Lung (tissue), 11 donors: ENCODE measurements at regions not wholly inside any gene's neighbourhood (a gene's known extent, or its start where the extent isn't known, plus 50 kb on each side); places are given as distances from the start of the nearest gene placed in this dataset.

Experiments
- ATAC-seq: fragments of 200-7000 bp; cut with Tn5 transposase; one replicate; pipeline ENCODE4 v1.9.1; 2020; ENCODE audit warnings: moderate number of reproducible peaks; ENCODE audit not compliant: insufficient read depth, low FRiP score
- DNase-seq, 3 donors: peaks; one replicate each; pipeline ENCODE4 v3.0.0-alpha.2; 2013 to 2017
- H3K27ac ChIP-seq, 2 donors: one replicate each; pipeline ENCODE4 v1.5.1; 2013; ENCODE audit warnings: mild to moderate bottlenecking in 2 of 2, moderate library complexity in 2 of 2, control low read depth in 1 of 2, inconsistent platforms in 1 of 2, low read depth in 1 of 2, low read length in 1 of 2
- H3K27me3 ChIP-seq, 3 donors: one replicate each; pipeline ENCODE4 v1.5.1; 2013; ENCODE audit warnings: low read length in 2 of 3; ENCODE audit not compliant: control insufficient read depth in 3 of 3, insufficient read depth in 3 of 3
- H3K36me3 ChIP-seq, 4 donors: one replicate each; pipeline ENCODE4 v1.5.1; 2013; ENCODE audit warnings: low read length in 4 of 4, mild to moderate bottlenecking in 1 of 4, moderate library complexity in 1 of 4; ENCODE audit not compliant: control insufficient read depth in 4 of 4, insufficient read depth in 4 of 4
- H3K4me1 ChIP-seq, 5 donors: one replicate each; pipeline ENCODE4 v1.5.1; 2013; ENCODE audit warnings: low read length in 5 of 5, mild to moderate bottlenecking in 2 of 5, moderate library complexity in 1 of 5; ENCODE audit not compliant: control insufficient read depth in 5 of 5, insufficient read depth in 5 of 5
- H3K4me3 ChIP-seq: one replicate; pipeline ENCODE4 v1.5.1; 2013; ENCODE audit warnings: mild to moderate bottlenecking, control low read depth, moderate library complexity
- H3K9ac ChIP-seq, 2 donors: one replicate each; pipeline ENCODE4 v1.5.1; 2013; ENCODE audit warnings: low read length in 2 of 2, control low read depth in 1 of 2; ENCODE audit not compliant: insufficient read depth in 1 of 2
- H3K9me3 ChIP-seq, 4 donors: one replicate each; pipeline ENCODE4 v1.5.1; 2013; ENCODE audit warnings: low read length in 3 of 4, mild to moderate bottlenecking in 1 of 4, moderate library complexity in 1 of 4; ENCODE audit not compliant: control insufficient read depth in 4 of 4, insufficient read depth in 3 of 4
- CTCF ChIP-seq: IDR thresholded peaks from 2 replicates; pipeline ENCODE4 v1.5.1; 2012; ENCODE audit warnings: mild to moderate bottlenecking; ENCODE audit errors: control extremely low read depth, extremely low read depth
- WGBS, 2 donors: extraction: QIAGEN DNeasy Blood & Tissue Kit; methylation state at CpG; one replicate each; pipeline ENCODE4 v1.1.7; 2013; 5-methylcytosine and 5-hydroxymethylcytosine counted together
- donor health status: control.
- donor health status: control.
- donor health status: Bipolar disorder and iron deficiency.
- donor health status: healthy.
- donor health status: DM: yes; HTN: yes; CAD: no.

- Histone ChIP-seq H3K9ac (no peak overlapping the region), H3K4me1 (no peaks in the 10 kb centered on the region), H3K36me3 (no peaks in the 10 kb centered on the region), H3K4me3 (no peak overlapping the region), H3K9me3 (peaks cover 0 to 7% (median 4%) of the 10 kb centered on the region in 4 donors), H3K27me3 (no peaks in the 10 kb centered on the region), H3K27ac (no peak overlapping the region)
- no peak for DNase-seq
- TF ChIP-seq CTCF = no peak
- WGBS, 2 donors = 38 to 44% methylated on average over 1 of the region's 1 CpG
- no peak for ATAC-seq
Observed at GRCh38 chr6:153814136-153814535, 224.9 kb upstream of the OPRM1 start.

GRCh38 chr6:153804755-153805330 lies 234.2 kb upstream of the OPRM1 start:
- Histone ChIP-seq H3K4me3 (no peak overlapping the region), H3K9me3 (no peaks in the 10 kb centered on the region), H3K36me3 (no peaks in the 10 kb centered on the region), H3K9ac (no peak overlapping the region), H3K27me3 (no peaks in the 10 kb centered on the region), H3K27ac (no peak overlapping the region), H3K4me1 (peaks cover 0 to 7% (median 0%) of the 10 kb centered on the region in 5 donors)
- DNase-seq (no peak), ATAC-seq (no peak)
- 58 to 80% methylated on average over 5 of the region's 5 CpGs for WGBS, 2 donors
- no peak for TF ChIP-seq CTCF

- no peak overlapping the region for H3K27ac ChIP-seq
- no peaks in the 10 kb centered on the region for H3K36me3 ChIP-seq
- ATAC-seq (no peak), DNase-seq (no peak)
- WGBS, 2 donors = 76 to 85% methylated on average over 2 of the region's 2 CpGs
- H3K4me1 ChIP-seq = peaks cover 0 to 7% (median 0%) of the 10 kb centered on the region in 5 donors
- H3K27me3 ChIP-seq = no peaks in the 10 kb centered on the region
- no peak overlapping the region for H3K4me3 ChIP-seq
- no peak overlapping the region for H3K9ac ChIP-seq
- TF ChIP-seq CTCF = no peak
- no peaks in the 10 kb centered on the region for H3K9me3 ChIP-seq
Observed at GRCh38 chr6:153801917-153802316, 237.1 kb upstream of the OPRM1 start.
